K562 (cell line): ENCODE measurements at regions not wholly inside any gene's neighbourhood (a gene's known extent, or its start where the extent isn't known, plus 50 kb on each side); places are given as distances from the start of the nearest gene placed in this dataset.

Source experiments
- ATAC-seq: fragments of 200-7000 bp; cut with Tn5 transposase; 3 replicates; pipeline ENCODE4 v1.9.1; 2020; ENCODE audit warnings: moderate library complexity
- BruUV-seq: library from RNA; stranded (reverse); fragments of 400-500 nt; replicated peaks from 2 replicates; lab custom pipeline; 2021; lab: Mats Ljungman, UMichigan
- CTCF ChIA-PET: fragments of 300-600 bp; formaldehyde crosslinking; extraction: SDS; loops from one replicate; lab custom pipeline; 2021; ENCODE audit warnings: low intra/inter-chr PET ratio; lab: Yijun Ruan, JAX
- POLR2A ChIA-PET: fragments of 300-600, 350-650 bp; sonication (Branson Sonifier 250); formaldehyde crosslinking; extraction: SDS; loops from one replicate; lab custom pipeline; 2021; ENCODE audit warnings: antibody characterized with exemption, inconsistent platforms; lab: Yijun Ruan, JAX
- DNase-seq, 4 experiments: peaks; one replicate each; pipeline versions ENCODE4 v3.0.0 to v3.0.0-alpha.2; 2011 to 2018; ENCODE audit warnings: low spot score in 3 of 4, mixed read lengths in 3 of 4; ENCODE audit errors: extremely low read depth in 1 of 4
- FAIRE-seq: peaks from 2 replicates; lab custom pipeline; 2011; peaks lifted over from hg19 to GRCh38; lab: Jason Lieb, UNC
- H2AFZ ChIP-seq: 2 replicates; pipeline ENCODE4 v1.6.0; 2011; ENCODE audit warnings: low read depth, low read length, control low read depth, inconsistent platforms
- H3K27ac ChIP-seq: fragments of 200-600 bp; 3 replicates; pipeline ENCODE4 v1.8.0; 2011; ENCODE audit warnings: low read depth, mild to moderate bottlenecking, control low read depth, inconsistent platforms, low read length, moderate library complexity, mixed read lengths; ENCODE audit errors: extremely low read depth
- H3K27me3 ChIP-seq, 2 experiments: fragments of 300-600 bp in 1 of 2; 2 replicates in 1 of 2; 3 replicates in 1 of 2; pipeline versions ENCODE4 v1.6.0 to v1.8.0; 2011; ENCODE audit warnings: inconsistent platforms in 2 of 2, low read length in 2 of 2, mild to moderate bottlenecking in 1 of 2, mixed read lengths in 1 of 2, moderate library complexity in 1 of 2; ENCODE audit not compliant: control insufficient read depth in 2 of 2, insufficient read depth in 2 of 2
- H3K36me3 ChIP-seq: fragments of 300-600 bp; 3 replicates; pipeline ENCODE4 v1.8.0; 2011; ENCODE audit warnings: mild to moderate bottlenecking, low read length, inconsistent platforms; ENCODE audit not compliant: control insufficient read depth, insufficient read depth
- H3K4me1 ChIP-seq, 2 experiments: fragments of 200-600 bp in 1 of 2; replicated peaks in 1 of 2; 2 replicates in 1 of 2; 3 replicates in 1 of 2; pipeline versions ENCODE4 v1.5.1 to v1.8.0; 2011; ENCODE audit warnings: inconsistent platforms in 2 of 2, low read length in 2 of 2, mild to moderate bottlenecking in 1 of 2, mixed read lengths in 1 of 2, moderate library complexity in 1 of 2; ENCODE audit not compliant: control insufficient read depth in 2 of 2, insufficient read depth in 2 of 2
- H3K4me2 ChIP-seq: 2 replicates; pipeline ENCODE4 v1.6.1; 2011; ENCODE audit warnings: low read length, control low read depth, inconsistent platforms, mixed read lengths; ENCODE audit not compliant: insufficient read depth
- H3K4me3 ChIP-seq: fragments of 200-600 bp; sonication (generic), shearing (Covaris generic); 2 replicates; pipeline ENCODE4 v1.5.1; 2016; ENCODE audit warnings: control low read depth, inconsistent platforms
- H3K79me2 ChIP-seq: fragments of 200-600 bp; 3 replicates; pipeline ENCODE4 v1.8.0; 2011; ENCODE audit warnings: low read length, inconsistent platforms; ENCODE audit not compliant: control insufficient read depth, insufficient read depth
- H3K9ac ChIP-seq, 2 experiments: 2 replicates each; pipeline versions ENCODE4 v1.6.0 to v1.6.1; 2011; ENCODE audit warnings: low read depth in 2 of 2, low read length in 2 of 2, control low read depth in 1 of 2, inconsistent platforms in 1 of 2, mild to moderate bottlenecking in 1 of 2, mixed read lengths in 1 of 2; ENCODE audit not compliant: insufficient read depth in 1 of 2
- H3K9me1 ChIP-seq: one replicate; pipeline ENCODE4 v1.6.0; 2011; ENCODE audit warnings: inconsistent platforms, mild to moderate bottlenecking, low read length, moderate library complexity; ENCODE audit not compliant: control insufficient read depth, insufficient read depth
- H3K9me3 ChIP-seq: replicated peaks from 2 replicates; pipeline ENCODE4 v1.5.1; 2011; ENCODE audit warnings: low read depth, low read length, inconsistent platforms; ENCODE audit not compliant: control insufficient read depth, insufficient read depth
- H4K20me1 ChIP-seq: replicated peaks from 2 replicates; pipeline ENCODE4 v1.6.1; 2011; ENCODE audit warnings: low read length, inconsistent platforms, mixed read lengths; ENCODE audit not compliant: control insufficient read depth, insufficient read depth
- DACH1 ChIP-seq: fragments of 450-650 bp; IDR thresholded peaks from 2 replicates; pipeline ENCODE4 v1.6.1; 2018; ENCODE audit not compliant: partially characterized antibody
- EWSR1 ChIP-seq: fragments of 450-650 bp; IDR thresholded peaks from 2 replicates; pipeline ENCODE4 v1.6.1; 2018; ENCODE audit warnings: borderline replicate concordance, mild to moderate bottlenecking, low read depth, moderate library complexity; ENCODE audit not compliant: partially characterized antibody
- FOSL1 ChIP-seq: fragments of 200-800 bp; sonication (Bioruptor generic); conservative IDR thresholded peaks from 2 replicates; pipeline ENCODE4 v1.6.1; 2016; ENCODE audit warnings: missing genetic modification characterization, missing compliant biosample characterization
- GABPB2 ChIP-seq: fragments of 250-450 bp; sonication (Bioruptor Pico); conservative IDR thresholded peaks from 2 replicates; pipeline ENCODE4 v1.5.1; 2021; ENCODE audit warnings: mild to moderate bottlenecking
- NUFIP1 ChIP-seq: fragments of 450-650 bp; IDR thresholded peaks from 2 replicates; pipeline ENCODE4 v1.6.1; 2018; ENCODE audit not compliant: partially characterized antibody
- RCOR1 ChIP-seq, 2 experiments: IDR thresholded peaks; 2 replicates each; pipeline ENCODE4 v1.6.1; 2012; ENCODE audit warnings: low read depth in 2 of 2, low read length in 2 of 2, borderline replicate concordance in 1 of 2, improper control_type of control experiment in 1 of 2
- ZNF551 ChIP-seq: fragments of 250-450 bp; sonication (Bioruptor Pico); IDR thresholded peaks from 2 replicates; pipeline ENCODE4 v1.5.0; 2021; ENCODE audit warnings: mild to moderate bottlenecking, moderate library complexity
- WGBS: fragments of 100-300 bp; shearing (Covaris generic); methylation state at CpG from one replicate; pipeline ENCODE4 v1.1.6; 2016; ENCODE audit warnings: low coverage, mixed read lengths; ENCODE audit not compliant: insufficient coverage; ENCODE audit errors: missing lambda C conversion rate; 5-methylcytosine and 5-hydroxymethylcytosine counted together
- in situ Hi-C: fragments of 300-500 bp; cut with MboI; formaldehyde crosslinking; loops from 4 replicates; pipeline ENCODE4 v1.15.0; 2018; ENCODE audit warnings: inconsistent platforms, mixed read lengths
- intact Hi-C: fragments of 100-400 bp; cut with micrococcal nuclease; formaldehyde crosslinking; loops from 2 replicates; pipeline ENCODE4 v1.14.2; 2022
- TF ChIP-seq, protein P1 (sequence below): fragments of 250-450 bp; sonication (Bioruptor Pico); IDR thresholded peaks from 2 replicates; pipeline ENCODE4 v1.5.0; 2021
- TF ChIP-seq, protein P2 (sequence below): fragments of 250-450 bp; sonication (Bioruptor Pico); IDR thresholded peaks from 2 replicates; pipeline ENCODE4 v1.4.0; 2020; ENCODE audit warnings: mild to moderate bottlenecking, moderate library complexity

DNA sequence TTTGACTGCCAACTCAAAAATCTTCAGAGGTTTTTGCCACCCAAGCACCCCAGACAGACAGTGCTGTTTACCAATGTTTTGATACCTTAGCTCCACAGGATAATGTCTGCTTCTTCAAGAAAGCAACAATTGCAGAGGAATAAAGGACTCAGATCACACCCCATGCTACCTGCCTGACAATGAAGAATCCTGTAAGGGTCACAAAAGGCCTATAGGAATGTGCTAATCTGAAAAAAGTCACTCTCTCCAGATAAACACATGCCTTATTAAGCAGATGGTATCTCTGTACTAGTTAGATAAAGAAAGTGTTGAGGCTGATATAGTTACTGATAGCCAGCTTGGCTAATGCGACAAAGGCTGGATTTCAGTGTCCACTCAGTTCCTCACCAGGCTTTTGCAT, 1076.7 kb upstream of the SORCS1 start (continued):
- no peak for TF ChIP-seq DACH1

DNA sequence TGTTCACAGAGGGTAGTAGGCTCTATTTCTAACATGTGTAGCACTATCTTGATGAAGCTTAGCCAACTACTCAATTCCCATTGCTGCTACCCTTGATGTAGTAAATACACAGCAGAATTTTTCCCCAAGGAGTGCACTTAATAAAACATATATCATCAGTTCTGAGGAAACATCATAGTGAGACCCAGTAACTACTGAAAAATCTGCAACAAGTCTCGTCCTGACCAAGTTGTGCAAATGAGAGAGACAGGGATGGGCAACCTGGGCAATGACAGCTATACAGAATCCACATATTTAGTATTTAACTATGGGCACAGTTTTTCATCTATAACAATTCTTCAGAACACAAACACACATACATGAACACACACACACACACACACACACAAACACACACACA, 1073.8 kb upstream of the SORCS1 start:
- TF ChIP-seq FOSL1 (tag) = no peak
- H3K27ac ChIP-seq = no peak overlapping the region
- H3K79me2 ChIP-seq = no peaks in the 10 kb centered on the region
- H3K9ac ChIP-seq = no peak overlapping the region
- POLR2A ChIA-PET = no interaction called here
- WGBS = 0% methylated on average over 1 of the region's 1 CpG
- H3K9me3 ChIP-seq = no peaks in the 10 kb centered on the region
- no peaks in the 10 kb centered on the region for H3K27me3 ChIP-seq
- H2AFZ ChIP-seq = no peak overlapping the region
- ATAC-seq = no peak
- no peaks in the 10 kb centered on the region for H3K36me3 ChIP-seq
- DNase-seq = no peak
- no peaks in the 10 kb centered on the region for H4K20me1 ChIP-seq
- no peaks in the 10 kb centered on the region for H3K4me1 ChIP-seq
- intact Hi-C loops (no loop called here), in situ Hi-C loops (no loop called here)
- no peak for FAIRE-seq
- CTCF ChIA-PET = no interaction called here
- no TSS peak for BruUV-seq
- H3K4me2 ChIP-seq = no peak overlapping the region
- no peaks in the 10 kb centered on the region for H3K9me1 ChIP-seq
- no peak overlapping the region for H3K4me3 ChIP-seq

DNA sequence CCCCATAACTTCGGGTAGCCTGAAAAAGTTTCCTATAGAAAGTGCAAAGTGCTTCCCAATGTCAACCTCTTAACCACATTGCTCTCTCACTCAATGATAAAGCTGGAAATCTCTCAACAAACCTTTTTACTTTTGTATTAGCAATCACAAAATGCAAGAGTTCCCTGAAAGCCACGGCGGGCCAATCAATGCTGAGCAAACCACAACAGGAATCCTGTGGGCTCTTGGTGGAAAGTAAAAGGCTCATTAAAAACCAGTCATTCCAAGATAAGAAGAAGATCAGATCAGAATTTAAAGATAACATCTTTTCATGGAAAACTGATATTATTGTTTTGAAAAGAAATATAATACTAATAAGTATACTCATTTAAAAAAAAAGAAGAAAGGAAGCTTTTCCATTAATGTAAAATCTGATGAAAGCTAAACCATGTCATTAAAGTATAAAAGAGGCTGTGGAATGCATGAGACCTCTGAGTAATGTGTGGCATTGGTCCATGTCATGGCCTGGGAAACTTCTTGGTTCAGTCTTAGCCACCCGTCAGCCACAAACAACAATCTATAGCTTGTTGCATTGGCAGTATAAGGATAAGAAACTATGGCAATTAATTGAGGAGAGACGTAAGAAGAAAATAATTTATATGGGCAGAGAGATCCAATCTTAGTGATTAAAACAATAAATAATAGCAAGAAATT, 1066.1 kb upstream of the SORCS1 start:
- no peak overlapping the region for H3K27ac ChIP-seq
- no peaks in the 10 kb centered on the region for H3K9me1 ChIP-seq
- intact Hi-C loops = no loop called here
- H3K9ac ChIP-seq = no peak overlapping the region
- no peaks in the 10 kb centered on the region for H3K36me3 ChIP-seq
- BruUV-seq = no TSS peak
- CTCF ChIA-PET = no interaction called here
- H2AFZ ChIP-seq = no peak overlapping the region
- no peaks in the 10 kb centered on the region for H3K9me3 ChIP-seq
- no peak overlapping the region for H3K4me2 ChIP-seq
- no peaks in the 10 kb centered on the region for H3K4me1 ChIP-seq
- WGBS = 0% methylated on average over 5 of the region's 5 CpGs
- POLR2A ChIA-PET = no interaction called here
- in situ Hi-C loops = no loop called here
- FAIRE-seq (no peak), DNase-seq (no peak), ATAC-seq (no peak)
- no peaks in the 10 kb centered on the region for H4K20me1 ChIP-seq
- H3K27me3 ChIP-seq = no peaks in the 10 kb centered on the region
- no peaks in the 10 kb centered on the region for H3K79me2 ChIP-seq
- H3K4me3 ChIP-seq = no peak overlapping the region
- TF ChIP-seq RCOR1 (IDR thresholded peaks at IDR 0.05; ENCODE audit: borderline replicate concordance in 1 of 2, low read depth in 2 of 2, low read length in 2 of 2) (no peak), NUFIP1 (no peak), GABPB2 (CRISPR knock-in tag) (no peak), EWSR1 (no peak), ZNF551 (CRISPR knock-in tag) (no peak)
- TF ChIP-seq, protein P1, sequence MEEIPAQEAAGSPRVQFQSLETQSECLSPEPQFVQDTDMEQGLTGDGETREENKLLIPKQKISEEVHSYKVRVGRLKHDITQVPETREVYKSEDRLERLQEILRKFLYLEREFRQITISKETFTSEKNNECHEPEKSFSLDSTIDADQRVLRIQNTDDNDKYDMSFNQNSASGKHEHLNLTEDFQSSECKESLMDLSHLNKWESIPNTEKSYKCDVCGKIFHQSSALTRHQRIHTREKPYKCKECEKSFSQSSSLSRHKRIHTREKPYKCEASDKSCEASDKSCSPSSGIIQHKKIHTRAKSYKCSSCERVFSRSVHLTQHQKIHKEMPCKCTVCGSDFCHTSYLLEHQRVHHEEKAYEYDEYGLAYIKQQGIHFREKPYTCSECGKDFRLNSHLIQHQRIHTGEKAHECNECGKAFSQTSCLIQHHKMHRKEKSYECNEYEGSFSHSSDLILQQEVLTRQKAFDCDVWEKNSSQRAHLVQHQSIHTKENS = no peak
- TF ChIP-seq, protein P2, sequence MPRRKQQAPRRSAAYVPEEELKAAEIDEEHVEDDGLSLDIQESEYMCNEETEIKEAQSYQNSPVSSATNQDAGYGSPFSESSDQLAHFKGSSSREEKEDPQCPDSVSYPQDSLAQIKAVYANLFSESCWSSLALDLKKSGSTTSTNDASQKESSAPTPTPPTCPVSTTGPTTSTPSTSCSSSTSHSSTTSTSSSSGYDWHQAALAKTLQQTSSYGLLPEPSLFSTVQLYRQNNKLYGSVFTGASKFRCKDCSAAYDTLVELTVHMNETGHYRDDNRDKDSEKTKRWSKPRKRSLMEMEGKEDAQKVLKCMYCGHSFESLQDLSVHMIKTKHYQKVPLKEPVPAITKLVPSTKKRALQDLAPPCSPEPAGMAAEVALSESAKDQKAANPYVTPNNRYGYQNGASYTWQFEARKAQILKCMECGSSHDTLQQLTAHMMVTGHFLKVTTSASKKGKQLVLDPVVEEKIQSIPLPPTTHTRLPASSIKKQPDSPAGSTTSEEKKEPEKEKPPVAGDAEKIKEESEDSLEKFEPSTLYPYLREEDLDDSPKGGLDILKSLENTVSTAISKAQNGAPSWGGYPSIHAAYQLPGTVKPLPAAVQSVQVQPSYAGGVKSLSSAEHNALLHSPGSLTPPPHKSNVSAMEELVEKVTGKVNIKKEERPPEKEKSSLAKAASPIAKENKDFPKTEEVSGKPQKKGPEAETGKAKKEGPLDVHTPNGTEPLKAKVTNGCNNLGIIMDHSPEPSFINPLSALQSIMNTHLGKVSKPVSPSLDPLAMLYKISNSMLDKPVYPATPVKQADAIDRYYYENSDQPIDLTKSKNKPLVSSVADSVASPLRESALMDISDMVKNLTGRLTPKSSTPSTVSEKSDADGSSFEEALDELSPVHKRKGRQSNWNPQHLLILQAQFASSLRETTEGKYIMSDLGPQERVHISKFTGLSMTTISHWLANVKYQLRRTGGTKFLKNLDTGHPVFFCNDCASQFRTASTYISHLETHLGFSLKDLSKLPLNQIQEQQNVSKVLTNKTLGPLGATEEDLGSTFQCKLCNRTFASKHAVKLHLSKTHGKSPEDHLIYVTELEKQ (CRISPR knock-in tag) = no peak
